SK-N-SH (cell line): ENCODE measurements at regions not wholly inside any gene's neighbourhood (a gene's known extent, or its start where the extent isn't known, plus 50 kb on each side); places are given as distances from the start of the nearest gene placed in this dataset.
A peak's percentile ranks its signal among the peaks of the same experiment; 100 is the strongest.

ENCODE experiments used
- CTCF ChIA-PET: fragments of 300-600, 350-600 bp; formaldehyde crosslinking; extraction: SDS; loops from one replicate; lab custom pipeline; 2021; lab: Yijun Ruan, JAX
- POLR2A ChIA-PET: fragments of 350-600 bp; sonication (Branson Sonifier 250); formaldehyde crosslinking; extraction: SDS; loops from one replicate; lab custom pipeline; 2020; ENCODE audit warnings: antibody characterized with exemption, inconsistent platforms; lab: Yijun Ruan, JAX
- DNase-seq: peaks from one replicate; pipeline ENCODE4 v3.0.0; 2012
- H2AFZ ChIP-seq: fragments of 200-600 bp; sonication (generic); 2 replicates; pipeline ENCODE4 v1.8.1; 2016; ENCODE audit warnings: antibody characterized with exemption, mild to moderate bottlenecking, low read depth
- H3F3A ChIP-seq: fragments of 200-600 bp; sonication (generic); replicated peaks from 2 replicates; pipeline ENCODE3; 2016; ENCODE audit warnings: antibody characterized with exemption, mild to moderate bottlenecking; ENCODE audit not compliant: insufficient read depth
- H3K27ac ChIP-seq, 2 experiments: fragments of 200-500 bp in 1 of 2; fragments of 200-600 bp in 1 of 2; sonication (Bioruptor generic) in 1 of 2; sonication (generic), shearing (Covaris generic) in 1 of 2; 2 replicates each; pipeline versions ENCODE4 v1.5.1 to v1.6.1; 2014 to 2016; ENCODE audit warnings: low read depth in 2 of 2, inconsistent platforms in 1 of 2, low read length in 1 of 2, mild to moderate bottlenecking in 1 of 2, mixed read lengths in 1 of 2
- H3K27me3 ChIP-seq: fragments of 200-600 bp; sonication (generic), shearing (Covaris generic); 2 replicates; pipeline ENCODE4 v1.6.1; 2016; ENCODE audit warnings: mixed run types; ENCODE audit not compliant: insufficient read depth
- H3K36me3 ChIP-seq, 2 experiments: fragments of 200-500 bp in 1 of 2; fragments of 200-600 bp in 1 of 2; sonication (Bioruptor generic) in 1 of 2; sonication (generic) in 1 of 2; replicated peaks in 1 of 2; 2 replicates each; pipeline versions ENCODE3 to v1.5.1; 2014 to 2016; ENCODE audit warnings: low read length in 1 of 2, mild to moderate bottlenecking in 1 of 2; ENCODE audit not compliant: insufficient read depth in 2 of 2, control insufficient read depth in 1 of 2
- H3K4me1 ChIP-seq, 2 experiments: fragments of 200-500 bp in 1 of 2; fragments of 200-600 bp in 1 of 2; sonication (Bioruptor generic) in 1 of 2; sonication (generic), shearing (Covaris generic) in 1 of 2; 2 replicates each; pipeline versions ENCODE4 v1.5.1 to v1.6.1; 2014 to 2016; ENCODE audit warnings: low read depth in 1 of 2, low read length in 1 of 2, mixed run types in 1 of 2; ENCODE audit not compliant: insufficient read depth in 2 of 2, control insufficient read depth in 1 of 2
- H3K4me2 ChIP-seq: fragments of 200-600 bp; sonication (generic), shearing (Covaris generic); 2 replicates; pipeline ENCODE4 v1.6.1; 2017; ENCODE audit warnings: mixed run types
- H3K4me3 ChIP-seq, 2 experiments: fragments of 200-500 bp in 1 of 2; fragments of 200-600 bp in 1 of 2; sonication (Bioruptor generic) in 1 of 2; sonication (generic), shearing (Covaris generic) in 1 of 2; 2 replicates each; pipeline versions ENCODE4 v1.5.1 to v1.8.1; 2014 to 2016; ENCODE audit warnings: low read depth in 2 of 2, inconsistent platforms in 1 of 2, low read length in 1 of 2, mild to moderate bottlenecking in 1 of 2, mixed read lengths in 1 of 2, moderate library complexity in 1 of 2
- H3K79me2 ChIP-seq: fragments of 200-600 bp; sonication (generic); 2 replicates; pipeline ENCODE4 v1.8.1; 2017; ENCODE audit warnings: mild to moderate bottlenecking; ENCODE audit not compliant: insufficient read depth
- H3K9ac ChIP-seq: fragments of 200-600 bp; sonication (generic); 2 replicates; pipeline ENCODE4 v1.6.1; 2017; ENCODE audit warnings: mixed run types
- H3K9me2 ChIP-seq: fragments of 200-600 bp; sonication (generic); 2 replicates; pipeline ENCODE4 v1.6.1; 2017; ENCODE audit warnings: mixed run types
- H3K9me3 ChIP-seq: fragments of 200-600 bp; sonication (generic); 2 replicates; pipeline ENCODE4 v1.6.1; 2017; ENCODE audit warnings: mixed run types, mild to moderate bottlenecking, moderate library complexity
- H4K20me1 ChIP-seq: fragments of 200-600 bp; sonication (generic); 2 replicates; pipeline ENCODE4 v1.6.1; 2017; ENCODE audit warnings: mild to moderate bottlenecking, mixed run types; ENCODE audit not compliant: insufficient read depth
- FOSL2 ChIP-seq: IDR thresholded peaks from 2 replicates; pipeline ENCODE4 v1.4.0; 2012; ENCODE audit warnings: low read depth, mild to moderate bottlenecking, moderate library complexity, borderline replicate concordance
- RXRA ChIP-seq: IDR thresholded peaks from 2 replicates; pipeline ENCODE4 v1.4.0; 2012; ENCODE audit warnings: low read depth, mild to moderate bottlenecking, borderline replicate concordance
- SIN3A ChIP-seq: IDR thresholded peaks from 2 replicates; pipeline ENCODE4 v1.6.1; 2012; ENCODE audit warnings: low read depth, mild to moderate bottlenecking, low read length, moderate library complexity, borderline replicate concordance
- TAF1 ChIP-seq: IDR thresholded peaks from 2 replicates; pipeline ENCODE4 v1.6.1; 2012; ENCODE audit warnings: low read depth, mild to moderate bottlenecking, low read length, moderate library complexity, borderline replicate concordance
- TCF12 ChIP-seq: IDR thresholded peaks from 2 replicates; pipeline ENCODE4 v1.4.0; 2012
- WGBS: methylation state at CpG from one replicate; pipeline ENCODE4 v1.1.6; 2017; ENCODE audit warnings: low lambda C conversion rate; 5-methylcytosine and 5-hydroxymethylcytosine counted together
- TF ChIP-seq, protein P1 (sequence below): fragments of 150-350 bp; IDR thresholded peaks from 2 replicates; pipeline ENCODE4 v1.6.1; 2016; ENCODE audit warnings: mild to moderate bottlenecking, low read depth, low read length
- TF ChIP-seq, protein P2 (sequence below): IDR thresholded peaks from 2 replicates; pipeline ENCODE4 v1.6.1; 2012; ENCODE audit warnings: mild to moderate bottlenecking, low read depth, low read length, moderate library complexity
- TF ChIP-seq, protein P3 (sequence below): IDR thresholded peaks from 2 replicates; pipeline ENCODE4 v1.4.0; 2012; ENCODE audit warnings: low read depth, borderline replicate concordance

GRCh38 chr1:55746710-55747109 is 531.5 kb upstream of the USP24 start:
- Histone ChIP-seq H3K4me1 (no peaks in the 10 kb centered on the region; a peak in 1 of 4 replicates), H3K4me3 (no peak overlapping the region), H3K9me3 (no peaks in the 10 kb centered on the region), H3K9ac (no peak overlapping the region), H3K79me2 (no peaks in the 10 kb centered on the region), H4K20me1 (no peaks in the 10 kb centered on the region), H3K4me2 (no peak overlapping the region), H3K9me2 (no peaks in the 10 kb centered on the region), H3K27ac (no peak overlapping the region), H3K27me3 (no peaks in the 10 kb centered on the region), H2AFZ (no peak overlapping the region), H3F3A (no peaks in the 10 kb centered on the region), H3K36me3 (no peaks in the 10 kb centered on the region)
- CTCF ChIA-PET: no interaction called here
- TF ChIP-seq, protein P1, sequence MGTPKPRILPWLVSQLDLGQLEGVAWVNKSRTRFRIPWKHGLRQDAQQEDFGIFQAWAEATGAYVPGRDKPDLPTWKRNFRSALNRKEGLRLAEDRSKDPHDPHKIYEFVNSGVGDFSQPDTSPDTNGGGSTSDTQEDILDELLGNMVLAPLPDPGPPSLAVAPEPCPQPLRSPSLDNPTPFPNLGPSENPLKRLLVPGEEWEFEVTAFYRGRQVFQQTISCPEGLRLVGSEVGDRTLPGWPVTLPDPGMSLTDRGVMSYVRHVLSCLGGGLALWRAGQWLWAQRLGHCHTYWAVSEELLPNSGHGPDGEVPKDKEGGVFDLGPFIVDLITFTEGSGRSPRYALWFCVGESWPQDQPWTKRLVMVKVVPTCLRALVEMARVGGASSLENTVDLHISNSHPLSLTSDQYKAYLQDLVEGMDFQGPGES: no peak
- POLR2A ChIA-PET: no interaction called here
- no peak for DNase-seq

GRCh38 chr1:55741516-55741915 is 526.4 kb upstream of the USP24 start:
- DNase-seq: no peak
- H3K27ac ChIP-seq: peak overlapping the region in 1 of 2 experiments; percentile 64; a peak in 1 of 4 replicates
- no peaks in the 10 kb centered on the region for H3K79me2 ChIP-seq
- H3K27me3 ChIP-seq: no peaks in the 10 kb centered on the region
- no peaks in the 10 kb centered on the region for H3K9me2 ChIP-seq
- TF ChIP-seq TCF12: 0 out of 2 replicates have a peak, but pooled peaks have one; percentile 6
- TF ChIP-seq, protein P2, sequence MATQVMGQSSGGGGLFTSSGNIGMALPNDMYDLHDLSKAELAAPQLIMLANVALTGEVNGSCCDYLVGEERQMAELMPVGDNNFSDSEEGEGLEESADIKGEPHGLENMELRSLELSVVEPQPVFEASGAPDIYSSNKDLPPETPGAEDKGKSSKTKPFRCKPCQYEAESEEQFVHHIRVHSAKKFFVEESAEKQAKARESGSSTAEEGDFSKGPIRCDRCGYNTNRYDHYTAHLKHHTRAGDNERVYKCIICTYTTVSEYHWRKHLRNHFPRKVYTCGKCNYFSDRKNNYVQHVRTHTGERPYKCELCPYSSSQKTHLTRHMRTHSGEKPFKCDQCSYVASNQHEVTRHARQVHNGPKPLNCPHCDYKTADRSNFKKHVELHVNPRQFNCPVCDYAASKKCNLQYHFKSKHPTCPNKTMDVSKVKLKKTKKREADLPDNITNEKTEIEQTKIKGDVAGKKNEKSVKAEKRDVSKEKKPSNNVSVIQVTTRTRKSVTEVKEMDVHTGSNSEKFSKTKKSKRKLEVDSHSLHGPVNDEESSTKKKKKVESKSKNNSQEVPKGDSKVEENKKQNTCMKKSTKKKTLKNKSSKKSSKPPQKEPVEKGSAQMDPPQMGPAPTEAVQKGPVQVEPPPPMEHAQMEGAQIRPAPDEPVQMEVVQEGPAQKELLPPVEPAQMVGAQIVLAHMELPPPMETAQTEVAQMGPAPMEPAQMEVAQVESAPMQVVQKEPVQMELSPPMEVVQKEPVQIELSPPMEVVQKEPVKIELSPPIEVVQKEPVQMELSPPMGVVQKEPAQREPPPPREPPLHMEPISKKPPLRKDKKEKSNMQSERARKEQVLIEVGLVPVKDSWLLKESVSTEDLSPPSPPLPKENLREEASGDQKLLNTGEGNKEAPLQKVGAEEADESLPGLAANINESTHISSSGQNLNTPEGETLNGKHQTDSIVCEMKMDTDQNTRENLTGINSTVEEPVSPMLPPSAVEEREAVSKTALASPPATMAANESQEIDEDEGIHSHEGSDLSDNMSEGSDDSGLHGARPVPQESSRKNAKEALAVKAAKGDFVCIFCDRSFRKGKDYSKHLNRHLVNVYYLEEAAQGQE: no peak
- no peak overlapping the region for H3K9ac ChIP-seq
- H3K4me3 ChIP-seq: no peak overlapping the region
- no peaks in the 10 kb centered on the region for H3K4me1 ChIP-seq
- H2AFZ ChIP-seq: no peak overlapping the region
- ChIA-PET CTCF (no interaction called here), POLR2A (no interaction called here)
- no peaks in the 10 kb centered on the region for H3K36me3 ChIP-seq
- H4K20me1 ChIP-seq: no peaks in the 10 kb centered on the region
- H3K9me3 ChIP-seq: no peaks in the 10 kb centered on the region
- H3F3A ChIP-seq: no peaks in the 10 kb centered on the region
- 34% methylated on average over 1 of the region's 1 CpG for WGBS
- H3K4me2 ChIP-seq: no peak overlapping the region

- no peak overlapping the region for H3K9ac ChIP-seq
- no peaks in the 10 kb centered on the region for H3F3A ChIP-seq
- H3K9me3 ChIP-seq: no peaks in the 10 kb centered on the region
- ChIA-PET CTCF (no interaction called here), POLR2A (no interaction called here)
- no peaks in the 10 kb centered on the region for H3K27me3 ChIP-seq
- H3K4me3 ChIP-seq: no peak overlapping the region
- H3K36me3 ChIP-seq: no peaks in the 10 kb centered on the region
- no peak for DNase-seq
- TF ChIP-seq SIN3A: no peak
- TF ChIP-seq RXRA: no peak
- TF ChIP-seq, protein P3, sequence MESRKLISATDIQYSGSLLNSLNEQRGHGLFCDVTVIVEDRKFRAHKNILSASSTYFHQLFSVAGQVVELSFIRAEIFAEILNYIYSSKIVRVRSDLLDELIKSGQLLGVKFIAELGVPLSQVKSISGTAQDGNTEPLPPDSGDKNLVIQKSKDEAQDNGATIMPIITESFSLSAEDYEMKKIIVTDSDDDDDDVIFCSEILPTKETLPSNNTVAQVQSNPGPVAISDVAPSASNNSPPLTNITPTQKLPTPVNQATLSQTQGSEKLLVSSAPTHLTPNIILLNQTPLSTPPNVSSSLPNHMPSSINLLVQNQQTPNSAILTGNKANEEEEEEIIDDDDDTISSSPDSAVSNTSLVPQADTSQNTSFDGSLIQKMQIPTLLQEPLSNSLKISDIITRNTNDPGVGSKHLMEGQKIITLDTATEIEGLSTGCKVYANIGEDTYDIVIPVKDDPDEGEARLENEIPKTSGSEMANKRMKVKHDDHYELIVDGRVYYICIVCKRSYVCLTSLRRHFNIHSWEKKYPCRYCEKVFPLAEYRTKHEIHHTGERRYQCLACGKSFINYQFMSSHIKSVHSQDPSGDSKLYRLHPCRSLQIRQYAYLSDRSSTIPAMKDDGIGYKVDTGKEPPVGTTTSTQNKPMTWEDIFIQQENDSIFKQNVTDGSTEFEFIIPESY: no peak
- TF ChIP-seq TAF1: no peak
- peak; percentile 33; the same call in 1 of the 2 replicates for TF ChIP-seq FOSL2
- no peaks in the 10 kb centered on the region; a peak in 1 of 4 replicates for H3K4me1 ChIP-seq
- H3K79me2 ChIP-seq: no peaks in the 10 kb centered on the region
- H2AFZ ChIP-seq: no peak overlapping the region
- H3K27ac ChIP-seq: no peak overlapping the region
- no peaks in the 10 kb centered on the region for H3K9me2 ChIP-seq
- H3K4me2 ChIP-seq: no peak overlapping the region
- no peaks in the 10 kb centered on the region for H4K20me1 ChIP-seq
Observed at GRCh38 chr1:55735106-55735505, 519.9 kb upstream of the USP24 start.
